ENCODE measurements at regions not wholly inside any gene's neighbourhood (a gene's known extent, or its start where the extent isn't known, plus 50 kb on each side); places are given as distances from the start of the nearest gene placed in this dataset.

- Histone ChIP-seq H3K4me3 (ENCODE audit: low read depth, low read length) (no peak overlapping the region), H3K36me3 (ENCODE audit: control insufficient read depth, insufficient read depth, low read length) (no peaks in the 10 kb centered on the region), H3K27me3 (ENCODE audit: control insufficient read depth, insufficient read depth, low read length) (no peaks in the 10 kb centered on the region)
- DNase-seq (ENCODE audit: low read depth): no peak
- TF ChIP-seq CTCF (IDR thresholded peaks at IDR 0.05; ENCODE audit: insufficient read depth, low read depth, low read length): no peak
- POLR2A ChIA-PET: no interaction called here
- CTCF ChIA-PET: no interaction called here
Observed at GRCh38 chr14:62528296-62528695, 517.0 kb downstream of the KCNH5 start.

- no peak for DNase-seq (ENCODE audit: low read depth)
- Histone ChIP-seq H3K27me3 (ENCODE audit: control insufficient read depth, insufficient read depth, low read length) (no peaks in the 10 kb centered on the region), H3K36me3 (ENCODE audit: control insufficient read depth, insufficient read depth, low read length) (no peaks in the 10 kb centered on the region), H3K4me3 (ENCODE audit: low read depth, low read length) (no peak overlapping the region)
- CTCF ChIA-PET: no interaction called here
- TF ChIP-seq CTCF (IDR thresholded peaks at IDR 0.05; ENCODE audit: insufficient read depth, low read depth, low read length): no peak
- POLR2A ChIA-PET: no interaction called here
Observed at GRCh38 chr14:62532181-62532580, 513.1 kb downstream of the KCNH5 start.

GRCh38 chr14:62546862-62547474, 498.3 kb downstream of the KCNH5 start:
- TF ChIP-seq CTCF (IDR thresholded peaks at IDR 0.05; ENCODE audit: insufficient read depth, low read depth, low read length): no peak
- ChIA-PET CTCF (no interaction called here), POLR2A (no interaction called here)
- Histone ChIP-seq H3K36me3 (ENCODE audit: control insufficient read depth, insufficient read depth, low read length) (no peaks in the 10 kb centered on the region), H3K27me3 (ENCODE audit: control insufficient read depth, insufficient read depth, low read length) (no peaks in the 10 kb centered on the region), H3K4me3 (ENCODE audit: low read depth, low read length) (no peak overlapping the region)
- DNase-seq (ENCODE audit: low read depth): no peak

GRCh38 chr14:62557416-62557815, 487.8 kb downstream of the KCNH5 start:
- ChIA-PET CTCF (interaction anchor here (0.6 kb wide), 1 partner anchor 776 kb away, joined by 3 read pairs; no protein-coding TSS in a partner anchor), POLR2A (no interaction called here)
- H3K27me3 ChIP-seq (ENCODE audit: control insufficient read depth, insufficient read depth, low read length): no peaks in the 10 kb centered on the region
- no peak for TF ChIP-seq CTCF (IDR thresholded peaks at IDR 0.05; ENCODE audit: insufficient read depth, low read depth, low read length)
- H3K36me3 ChIP-seq (ENCODE audit: control insufficient read depth, insufficient read depth, low read length): no peaks in the 10 kb centered on the region
- H3K4me3 ChIP-seq (ENCODE audit: low read depth, low read length): no peak overlapping the region
- no peak for DNase-seq (ENCODE audit: low read depth)

GRCh38 chr14:62558451-62558850, 486.8 kb downstream of the KCNH5 start:
- ChIA-PET POLR2A (no interaction called here), CTCF (no interaction called here)
- Histone ChIP-seq H3K4me3 (ENCODE audit: low read depth, low read length) (no peak overlapping the region), H3K27me3 (ENCODE audit: control insufficient read depth, insufficient read depth, low read length) (no peaks in the 10 kb centered on the region), H3K36me3 (ENCODE audit: control insufficient read depth, insufficient read depth, low read length) (no peaks in the 10 kb centered on the region)
- TF ChIP-seq CTCF (IDR thresholded peaks at IDR 0.05; ENCODE audit: insufficient read depth, low read depth, low read length): no peak
- DNase-seq (ENCODE audit: low read depth): no peak

Data from BJ (cell line).